Gastroesophageal sphincter (tissue), 3 donors: ENCODE measurements at regions not wholly inside any gene's neighbourhood (a gene's known extent, or its start where the extent isn't known, plus 50 kb on each side); places are given as distances from the start of the nearest gene placed in this dataset.

Experiments used
- EP300 ChIP-seq: sonication (generic); formaldehyde crosslinking; IDR thresholded peaks from one replicate; pipeline ENCODE4 v1.6.1; 2017; ENCODE audit warnings: antibody characterized with exemption, mild to moderate bottlenecking
- TF ChIP-seq, protein P1 (sequence below), 4 experiments: fragments of 200-600 bp in 2 of 4; fragments of 450-650 bp in 2 of 4; sonication (generic) in 1 of 4; IDR thresholded peaks; one replicate each; pipeline ENCODE4 v1.5.1; 2017 to 2019; ENCODE audit warnings: antibody characterized with exemption in 4 of 4, mild to moderate bottlenecking in 2 of 4, moderate library complexity in 2 of 4

DNA sequence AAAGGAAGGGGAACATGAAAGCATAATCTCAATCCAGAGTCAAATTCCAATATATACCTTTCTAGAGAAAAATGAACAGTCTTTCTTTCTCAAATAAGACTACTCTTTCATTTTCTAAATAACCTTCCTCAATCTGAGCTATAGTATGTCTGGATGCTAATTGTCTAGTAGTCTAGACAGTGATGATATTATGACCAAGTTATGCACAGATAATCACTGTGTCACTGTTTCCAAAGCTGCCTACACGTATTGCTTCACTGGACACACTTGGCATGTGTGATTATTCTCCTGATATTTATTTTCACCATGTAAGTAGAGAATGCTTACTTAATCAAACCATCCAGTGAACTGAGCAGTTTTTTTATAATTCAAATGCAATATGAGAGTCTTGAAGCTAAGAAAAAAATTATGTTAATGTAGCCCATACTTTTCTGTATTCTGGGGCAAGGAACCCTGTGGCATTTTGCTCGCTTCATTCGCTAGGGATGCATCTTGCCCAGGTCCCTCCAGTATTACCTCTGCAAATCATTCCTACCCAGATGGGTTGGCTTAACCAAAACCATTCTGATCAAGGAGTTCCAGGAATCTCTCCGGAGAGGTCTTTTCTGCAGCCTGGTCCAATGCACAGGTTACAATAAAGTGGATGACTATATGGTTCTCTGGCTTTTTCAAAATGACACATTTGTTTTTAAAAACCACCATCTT is 303.1 kb upstream of the RUNX1 start:
- TF ChIP-seq, protein P1, sequence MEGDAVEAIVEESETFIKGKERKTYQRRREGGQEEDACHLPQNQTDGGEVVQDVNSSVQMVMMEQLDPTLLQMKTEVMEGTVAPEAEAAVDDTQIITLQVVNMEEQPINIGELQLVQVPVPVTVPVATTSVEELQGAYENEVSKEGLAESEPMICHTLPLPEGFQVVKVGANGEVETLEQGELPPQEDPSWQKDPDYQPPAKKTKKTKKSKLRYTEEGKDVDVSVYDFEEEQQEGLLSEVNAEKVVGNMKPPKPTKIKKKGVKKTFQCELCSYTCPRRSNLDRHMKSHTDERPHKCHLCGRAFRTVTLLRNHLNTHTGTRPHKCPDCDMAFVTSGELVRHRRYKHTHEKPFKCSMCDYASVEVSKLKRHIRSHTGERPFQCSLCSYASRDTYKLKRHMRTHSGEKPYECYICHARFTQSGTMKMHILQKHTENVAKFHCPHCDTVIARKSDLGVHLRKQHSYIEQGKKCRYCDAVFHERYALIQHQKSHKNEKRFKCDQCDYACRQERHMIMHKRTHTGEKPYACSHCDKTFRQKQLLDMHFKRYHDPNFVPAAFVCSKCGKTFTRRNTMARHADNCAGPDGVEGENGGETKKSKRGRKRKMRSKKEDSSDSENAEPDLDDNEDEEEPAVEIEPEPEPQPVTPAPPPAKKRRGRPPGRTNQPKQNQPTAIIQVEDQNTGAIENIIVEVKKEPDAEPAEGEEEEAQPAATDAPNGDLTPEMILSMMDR (IDR thresholded peaks at IDR 0.05), result no peak
- no peak for TF ChIP-seq EP300
